ENCODE measurements at regions not wholly inside any gene's neighbourhood (a gene's known extent, or its start where the extent isn't known, plus 50 kb on each side); places are given as distances from the start of the nearest gene placed in this dataset.

DNA sequence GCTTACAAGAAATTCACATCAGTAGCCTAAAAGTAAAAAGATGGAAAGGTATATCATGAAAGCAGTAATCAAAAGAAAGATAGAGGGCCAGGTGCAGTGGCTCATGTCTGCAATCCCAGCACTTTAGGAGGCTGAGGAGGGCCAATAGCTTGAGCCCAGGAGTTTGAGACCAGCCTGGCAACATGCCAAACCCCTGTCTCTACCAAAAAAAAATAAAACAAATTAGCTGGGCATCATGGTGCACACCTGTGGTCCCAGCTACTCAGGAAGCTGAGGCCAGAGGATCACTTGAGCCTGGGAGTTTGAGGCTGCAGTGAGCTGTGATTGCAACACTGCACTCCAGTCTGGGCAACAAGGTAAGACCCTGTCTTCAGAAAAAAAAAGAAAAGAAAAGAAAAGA lies 55.5 kb downstream of the GSPT2 start:
- no peaks in the 10 kb centered on the region for H3K4me1 ChIP-seq (replicated peaks)
- DNase-seq (ENCODE audit: low spot score), result no peak
- no peaks in the 10 kb centered on the region for H3K27me3 ChIP-seq (replicated peaks; ENCODE audit: insufficient read depth)
- intact Hi-C loops (cut with DNase I), result no loop called here
- H3K27ac ChIP-seq, result no peak overlapping the region
- no peak overlapping the region for H3K4me3 ChIP-seq
- no peaks in the 10 kb centered on the region for H3K9me3 ChIP-seq
- H3K36me3 ChIP-seq, result no peaks in the 10 kb centered on the region
- no peak for TF ChIP-seq POLR2AphosphoS5 (IDR thresholded peaks at IDR 0.05)
- no peak for TF ChIP-seq POLR2A (IDR thresholded peaks at IDR 0.05)
- TF ChIP-seq, protein P1, sequence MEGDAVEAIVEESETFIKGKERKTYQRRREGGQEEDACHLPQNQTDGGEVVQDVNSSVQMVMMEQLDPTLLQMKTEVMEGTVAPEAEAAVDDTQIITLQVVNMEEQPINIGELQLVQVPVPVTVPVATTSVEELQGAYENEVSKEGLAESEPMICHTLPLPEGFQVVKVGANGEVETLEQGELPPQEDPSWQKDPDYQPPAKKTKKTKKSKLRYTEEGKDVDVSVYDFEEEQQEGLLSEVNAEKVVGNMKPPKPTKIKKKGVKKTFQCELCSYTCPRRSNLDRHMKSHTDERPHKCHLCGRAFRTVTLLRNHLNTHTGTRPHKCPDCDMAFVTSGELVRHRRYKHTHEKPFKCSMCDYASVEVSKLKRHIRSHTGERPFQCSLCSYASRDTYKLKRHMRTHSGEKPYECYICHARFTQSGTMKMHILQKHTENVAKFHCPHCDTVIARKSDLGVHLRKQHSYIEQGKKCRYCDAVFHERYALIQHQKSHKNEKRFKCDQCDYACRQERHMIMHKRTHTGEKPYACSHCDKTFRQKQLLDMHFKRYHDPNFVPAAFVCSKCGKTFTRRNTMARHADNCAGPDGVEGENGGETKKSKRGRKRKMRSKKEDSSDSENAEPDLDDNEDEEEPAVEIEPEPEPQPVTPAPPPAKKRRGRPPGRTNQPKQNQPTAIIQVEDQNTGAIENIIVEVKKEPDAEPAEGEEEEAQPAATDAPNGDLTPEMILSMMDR (IDR thresholded peaks at IDR 0.05), result no peak

DNA sequence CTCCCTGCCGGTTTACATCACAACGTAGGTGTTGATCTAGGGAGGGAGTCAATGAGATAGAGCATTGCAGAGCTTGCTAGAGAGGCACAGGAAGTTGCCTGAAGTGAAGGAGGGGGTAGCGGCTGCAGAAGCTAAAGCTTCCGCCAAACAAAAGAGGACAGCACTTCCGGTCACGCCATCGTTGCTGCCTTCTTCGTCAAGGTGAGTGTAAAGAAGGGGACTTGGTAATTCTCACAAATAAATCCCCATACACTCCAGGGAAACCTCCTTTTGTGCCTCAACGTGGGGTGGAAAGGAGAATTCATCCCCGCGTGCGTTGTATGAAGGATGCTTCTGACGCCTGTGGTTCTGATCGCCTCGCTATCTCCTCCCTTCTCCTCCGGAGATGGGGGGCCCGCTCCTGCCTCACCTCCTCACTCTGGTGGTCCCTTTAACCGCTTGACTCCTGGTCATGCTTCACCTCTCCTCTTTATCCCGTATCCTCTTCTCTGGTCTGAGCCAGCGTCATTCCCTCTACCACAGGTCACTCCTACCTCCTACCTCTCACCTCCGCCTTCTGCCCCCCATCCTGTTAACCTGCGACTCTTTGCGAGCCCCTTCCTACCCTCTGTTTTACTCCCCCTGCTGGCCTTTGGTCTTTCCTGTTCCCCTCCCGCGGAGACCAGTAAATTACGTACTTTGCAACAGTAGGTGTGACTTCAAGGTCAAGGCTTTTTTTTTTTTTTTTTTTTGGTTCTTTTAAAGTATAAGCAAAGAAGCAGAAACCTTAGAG lies 59.9 kb downstream of the GSPT2 start:
- no peaks in the 10 kb centered on the region for H3K9me3 ChIP-seq
- H3K27ac ChIP-seq, result peak overlapping the region; percentile 51 to 54
- peak; percentile 45 for TF ChIP-seq POLR2AphosphoS5 (IDR thresholded peaks at IDR 0.05)
- TF ChIP-seq POLR2A (IDR thresholded peaks at IDR 0.05), result no peak
- peak; percentile 33 for DNase-seq (ENCODE audit: low spot score)
- WGBS, result 0% methylated on average over 19 of the region's 26 CpGs
- H3K4me1 ChIP-seq (replicated peaks), result no peaks in the 10 kb centered on the region
- no peaks in the 10 kb centered on the region for H3K36me3 ChIP-seq
- H3K4me3 ChIP-seq, result peak overlapping the region; percentile 39 to 42
- intact Hi-C loops (cut with DNase I), result no loop called here
- H3K27me3 ChIP-seq (replicated peaks; ENCODE audit: insufficient read depth), result no peaks in the 10 kb centered on the region

DNA sequence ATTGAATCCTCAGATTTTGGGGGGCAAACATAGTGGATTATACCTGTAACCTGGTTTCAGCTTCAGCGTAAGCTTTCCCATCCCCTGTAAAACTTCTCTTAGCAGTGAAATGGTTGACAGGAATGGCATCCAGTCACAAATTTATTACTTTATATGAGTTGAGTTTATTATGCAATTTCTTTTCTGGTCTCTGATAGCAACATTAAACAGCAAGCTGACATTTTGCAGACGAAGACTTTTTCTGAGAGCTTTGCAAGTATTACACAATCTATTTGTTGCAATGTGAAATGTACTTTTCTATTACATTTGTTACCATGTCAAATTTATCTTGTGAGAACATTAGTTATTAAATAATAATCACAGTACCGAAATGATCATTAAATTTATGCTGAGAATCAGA lies 60.6 kb downstream of the GSPT2 start:
- H3K36me3 ChIP-seq, result no peaks in the 10 kb centered on the region
- no peak for DNase-seq (ENCODE audit: low spot score)
- H3K4me3 ChIP-seq, result no peak overlapping the region
- intact Hi-C loops (cut with DNase I), result no loop called here
- H3K27ac ChIP-seq, result no peak overlapping the region
- 68% methylated on average over 3 of the region's 3 CpGs for WGBS
- no peaks in the 10 kb centered on the region for H3K9me3 ChIP-seq
- TF ChIP-seq, protein P1 (IDR thresholded peaks at IDR 0.05), result no peak
- TF ChIP-seq POLR2A (IDR thresholded peaks at IDR 0.05), result no peak
- no peak for TF ChIP-seq POLR2AphosphoS5 (IDR thresholded peaks at IDR 0.05)
- no peaks in the 10 kb centered on the region for H3K4me1 ChIP-seq (replicated peaks)
- H3K27me3 ChIP-seq (replicated peaks; ENCODE audit: insufficient read depth), result no peaks in the 10 kb centered on the region

DNA sequence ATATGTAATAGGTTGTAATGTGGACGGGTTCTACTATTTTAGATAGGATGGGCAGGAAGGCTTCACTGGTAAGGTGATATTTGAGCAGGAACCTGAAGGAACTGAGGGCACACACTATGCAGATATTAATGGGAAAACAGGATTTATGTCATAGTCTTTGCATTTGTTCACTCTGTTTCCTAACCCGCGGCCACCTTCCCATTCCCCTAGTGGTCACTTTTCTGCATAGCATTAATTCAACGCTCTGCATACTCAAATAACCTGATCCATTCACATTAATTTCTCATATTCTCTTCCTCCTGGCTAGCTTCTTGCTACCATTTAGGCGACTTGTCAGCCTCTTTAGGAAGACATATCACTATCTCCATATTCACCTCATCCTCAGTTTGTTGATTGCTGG lies 61.5 kb downstream of the GSPT2 start:
- WGBS, result 92% methylated on average over 5 of the region's 5 CpGs
- H3K4me1 ChIP-seq (replicated peaks), result no peaks in the 10 kb centered on the region
- H3K36me3 ChIP-seq, result no peaks in the 10 kb centered on the region
- no peak overlapping the region for H3K27ac ChIP-seq
- H3K9me3 ChIP-seq, result no peaks in the 10 kb centered on the region
- no peaks in the 10 kb centered on the region for H3K27me3 ChIP-seq (replicated peaks; ENCODE audit: insufficient read depth)
- DNase-seq (ENCODE audit: low spot score), result no peak
- TF ChIP-seq, protein P1 (IDR thresholded peaks at IDR 0.05), result no peak
- no peak for TF ChIP-seq POLR2AphosphoS5 (IDR thresholded peaks at IDR 0.05)
- no peak for TF ChIP-seq POLR2A (IDR thresholded peaks at IDR 0.05)
- intact Hi-C loops (cut with DNase I), result no loop called here
- no peak overlapping the region for H3K4me3 ChIP-seq

DNA sequence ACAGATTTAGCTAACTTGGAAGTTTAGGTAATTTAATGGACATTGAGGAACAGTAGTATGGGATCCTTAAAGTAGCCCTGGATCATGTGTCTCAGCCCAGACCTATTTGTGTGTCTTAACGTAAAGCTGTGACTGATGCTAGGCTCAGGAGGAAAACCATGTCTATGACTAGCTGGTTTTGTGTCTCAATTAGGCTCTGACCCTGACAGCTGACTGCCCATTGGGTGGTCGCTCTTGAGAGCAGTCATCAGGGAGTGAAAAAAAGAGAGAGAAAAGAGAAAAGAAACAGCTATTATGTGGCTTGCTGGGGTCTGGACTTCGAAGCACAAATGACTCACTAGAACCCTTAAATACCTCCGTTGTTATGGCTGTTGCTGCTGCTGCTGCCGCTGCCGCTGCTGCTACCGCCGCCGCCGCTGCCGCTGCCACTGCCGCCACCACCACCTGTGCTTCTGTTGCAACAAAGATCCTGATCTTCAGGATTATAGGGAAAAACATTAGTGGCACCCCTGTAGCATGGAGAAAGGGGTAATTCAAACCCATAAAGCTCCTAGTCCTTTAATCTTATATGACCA lies 70.7 kb downstream of the GSPT2 start:
- intact Hi-C loops (cut with DNase I), result no loop called here
- Histone ChIP-seq H3K36me3 (no peaks in the 10 kb centered on the region), H3K9me3 (no peaks in the 10 kb centered on the region), H3K27me3 (replicated peaks; ENCODE audit: insufficient read depth) (no peaks in the 10 kb centered on the region), H3K27ac (no peak overlapping the region), H3K4me3 (no peak overlapping the region), H3K4me1 (replicated peaks) (no peaks in the 10 kb centered on the region)
- WGBS, result 92% methylated on average over 12 of the region's 12 CpGs
- TF ChIP-seq, protein P1 (IDR thresholded peaks at IDR 0.05), result no peak
- TF ChIP-seq POLR2AphosphoS5 (IDR thresholded peaks at IDR 0.05) (no peak), POLR2A (IDR thresholded peaks at IDR 0.05) (no peak)
- DNase-seq (ENCODE audit: low spot score), result no peak

Measured in prostate gland (tissue), 2 donors.